ENCODE measurements at regions not wholly inside any gene's neighbourhood (a gene's known extent, or its start where the extent isn't known, plus 50 kb on each side); places are given as distances from the start of the nearest gene placed in this dataset.

- TF ChIP-seq CTCF (conservative IDR thresholded peaks at IDR 0.05; ENCODE audit: low read depth, low read length) (no peak), EZH2 (IDR thresholded peaks at IDR 0.05; ENCODE audit: low read length, unreplicated experiment) (no peak), EZH2phosphoT487 (IDR thresholded peaks at IDR 0.05; ENCODE audit: borderline replicate concordance, low read length) (no peak)
These were observed 396.2 kb upstream of the DUSP10 start for GRCh38 chr1:222138095-222138494.

Data from PC-3 (cell line).